ENCODE measurements at regions not wholly inside any gene's neighbourhood (a gene's known extent, or its start where the extent isn't known, plus 50 kb on each side); places are given as distances from the start of the nearest gene placed in this dataset.

DNA sequence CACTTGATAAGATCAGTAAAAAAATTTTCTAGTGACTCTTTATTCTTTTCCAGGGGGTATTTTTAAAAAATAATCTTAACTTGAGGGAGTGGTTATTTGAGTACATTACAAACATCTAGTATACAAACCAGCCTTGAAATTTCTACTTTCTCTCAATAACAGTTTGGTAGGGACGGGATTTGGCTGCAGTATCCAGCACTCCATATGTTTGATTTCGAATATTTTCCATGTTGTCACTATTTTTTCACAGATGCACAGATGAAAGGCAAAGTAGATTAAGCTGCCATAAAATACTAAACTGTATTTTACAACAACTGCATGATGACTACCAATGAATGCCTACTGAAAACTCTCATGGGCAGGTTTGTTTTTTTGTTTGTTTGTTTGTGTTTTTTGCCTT lies 225.0 kb downstream of the COX7B2 start:
- DNase-seq: no peak

GRCh38 chr4:46676364-46676763 lies 232.7 kb downstream of the COX7B2 start:
- no peak for DNase-seq

DNA sequence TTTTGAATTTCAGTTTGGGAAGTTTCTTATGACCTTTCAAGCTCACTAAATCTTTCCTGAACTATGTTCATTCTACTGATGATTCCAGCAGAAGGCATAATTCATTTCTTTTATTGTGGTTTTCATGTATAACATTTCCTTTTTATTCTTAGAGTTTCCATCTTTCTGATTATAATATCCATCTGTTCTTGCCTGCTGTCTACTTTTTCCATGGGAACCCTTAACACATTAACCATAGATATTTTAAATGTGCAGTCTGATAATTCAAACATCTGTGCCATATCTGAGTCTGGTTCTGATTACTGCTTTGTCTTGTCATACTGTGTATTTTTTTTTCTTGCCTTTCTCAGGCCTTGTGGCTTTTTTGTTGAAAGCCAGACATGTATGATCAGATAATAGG lies 234.7 kb downstream of the COX7B2 start:
- DNase-seq: no peak

DNA sequence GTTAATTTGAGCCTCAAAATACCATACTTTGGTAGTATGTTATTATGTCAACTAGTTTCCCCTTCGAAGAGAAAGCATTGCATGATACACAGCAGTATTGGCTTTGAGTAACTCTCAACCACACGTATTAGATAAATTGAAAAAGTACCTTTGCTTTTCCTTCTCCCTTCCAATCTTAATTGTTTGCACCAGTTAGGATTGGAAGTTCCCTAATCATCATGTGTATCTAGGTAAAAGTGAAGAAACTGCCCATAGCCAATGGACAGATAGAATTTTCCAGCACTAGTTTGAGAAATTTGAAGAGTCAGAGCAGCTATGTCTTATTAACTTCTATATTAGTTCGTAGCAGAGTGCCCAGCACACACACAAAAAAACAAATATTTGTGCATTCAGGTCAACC lies 241.3 kb downstream of the COX7B2 start:
- no peak for DNase-seq

DNA sequence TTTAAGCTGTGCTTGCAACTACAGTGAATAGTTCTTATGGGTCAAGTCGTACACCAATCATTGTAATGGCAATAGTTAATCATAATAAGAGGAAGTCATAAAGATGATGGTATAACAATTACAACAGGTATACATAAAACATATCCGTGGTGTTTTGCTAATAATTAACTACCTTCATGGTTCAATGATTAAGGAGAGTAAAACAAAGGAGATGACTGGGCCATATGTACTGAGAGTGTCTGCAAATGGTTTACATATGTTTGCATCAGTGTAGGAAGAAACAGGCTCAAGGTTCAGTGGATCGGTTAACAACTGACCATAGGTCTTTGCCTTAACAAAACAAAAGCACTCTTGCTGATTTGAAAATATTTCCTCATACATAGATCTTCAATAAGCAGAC lies 253.0 kb downstream of the COX7B2 start:
- DNase-seq: no peak

DNA sequence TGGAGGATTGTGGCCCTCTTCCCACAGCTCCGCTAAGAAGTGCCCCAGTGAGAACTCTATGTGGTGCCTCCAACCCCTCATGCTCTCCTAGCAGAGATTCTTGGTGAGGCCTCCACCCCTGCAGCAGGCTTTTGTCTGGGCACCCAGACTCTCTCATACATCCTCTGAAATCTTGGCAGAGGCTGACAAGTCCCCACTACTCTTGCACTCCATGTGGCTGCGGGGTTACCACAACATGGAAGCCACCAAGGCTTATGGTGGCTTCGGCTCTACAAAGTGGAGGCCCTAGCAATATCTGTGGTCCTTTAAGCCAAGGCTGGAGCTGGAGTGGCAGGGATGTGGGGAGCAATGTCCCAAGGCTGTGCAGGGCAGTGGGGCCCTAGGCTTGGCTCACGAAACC lies 255.2 kb downstream of the COX7B2 start:
- no peak for DNase-seq

- DNase-seq: no peak
These were observed 259.5 kb upstream of the GABRA2 start for GRCh38 chr4:46649390-46649789.

GRCh38 chr4:46648088-46648744 lies 258.3 kb upstream of the GABRA2 start:
- peak; percentile 5 for DNase-seq

- no peak for DNase-seq
These were observed 255.2 kb upstream of the GABRA2 start for GRCh38 chr4:46645126-46645525.
